GM18498 (cell line): ENCODE measurements at regions not wholly inside any gene's neighbourhood (a gene's known extent, or its start where the extent isn't known, plus 50 kb on each side); places are given as distances from the start of the nearest gene placed in this dataset.
"Not testable (repeated sequence)": the region's sequence is repeated elsewhere in the genome, so short reads cannot be mapped to it uniquely, and the experiment has no call there.

ENCODE experiments used
- ATAC-seq: cut with Tn5 transposase; IDR thresholded peaks from one replicate; pipeline ENCODE4 v1.9.1; 2021; ENCODE audit warnings: mild to moderate bottlenecking, moderate library complexity; ENCODE audit not compliant: unreplicated experiment

DNA sequence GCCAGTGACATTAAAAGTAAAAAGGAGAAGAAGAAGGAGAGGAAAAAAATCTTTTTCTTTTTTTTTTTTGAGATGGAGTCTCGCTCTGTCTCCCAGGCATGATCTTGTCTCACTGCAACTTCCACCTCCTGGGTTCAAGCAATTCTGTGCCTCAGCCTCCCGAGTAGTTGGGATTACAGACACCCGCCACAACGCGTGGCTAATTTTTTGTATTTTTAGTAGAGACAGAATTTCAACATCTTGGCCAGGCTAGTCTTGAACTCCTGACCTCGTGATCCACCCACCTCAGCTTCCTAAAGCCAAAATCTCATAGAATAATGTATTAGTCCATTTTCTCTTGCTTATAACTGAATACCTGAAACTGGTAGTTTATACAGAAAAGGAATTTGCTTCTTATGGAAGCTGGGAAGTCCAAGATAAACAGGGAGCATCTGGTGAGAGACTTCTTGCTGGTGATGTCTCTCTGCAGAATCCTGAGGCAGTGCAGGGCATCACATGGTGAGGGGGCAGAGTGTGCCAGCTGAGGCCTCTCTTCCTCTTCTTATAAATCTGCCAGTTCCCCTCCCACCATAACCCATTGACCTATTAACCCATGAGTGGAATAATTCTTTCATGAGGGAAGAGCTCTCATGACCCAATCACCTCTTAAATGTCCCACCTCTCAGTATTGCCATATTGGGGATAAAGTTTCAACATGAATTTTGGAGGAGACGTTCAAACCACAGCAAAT lies 466.3 kb downstream of the GADD45G start:
- ATAC-seq, result no peak

DNA sequence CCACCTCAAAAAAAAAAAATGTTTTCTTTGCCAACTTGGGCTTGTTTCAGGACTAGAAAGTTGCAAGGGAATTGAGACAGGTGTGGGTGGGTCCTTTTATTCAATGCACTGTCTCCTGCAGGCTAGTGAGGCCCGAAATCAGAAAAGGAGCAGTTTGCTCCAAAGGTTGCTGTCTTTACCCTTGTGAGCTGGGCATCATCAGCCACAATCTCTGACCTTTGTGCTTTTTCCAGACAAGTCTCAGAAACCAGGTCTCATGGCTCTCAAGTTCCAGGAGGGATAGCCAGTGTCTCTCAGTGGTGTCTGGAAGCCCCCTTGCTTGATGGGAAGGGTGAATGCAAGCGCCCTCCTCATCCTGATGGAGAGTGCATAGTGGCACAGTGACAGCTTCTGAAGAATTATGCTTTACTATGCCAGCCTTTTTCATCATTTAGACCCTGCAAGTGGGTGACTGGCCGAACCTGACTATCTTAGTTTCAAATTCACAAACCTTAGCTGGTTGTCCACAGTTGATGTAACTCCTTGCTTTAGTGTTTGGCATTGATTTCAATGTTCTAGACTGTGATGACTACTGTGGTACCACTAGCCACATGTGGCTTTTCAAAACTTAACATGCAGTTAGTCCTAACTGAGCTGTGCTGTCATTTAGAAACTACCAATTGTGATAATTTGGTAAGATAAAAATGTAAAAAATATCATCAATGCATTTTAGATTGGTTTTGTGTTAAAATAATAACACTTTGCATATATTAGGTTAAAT lies 468.6 kb downstream of the GADD45G start:
- ATAC-seq, result no peak

DNA sequence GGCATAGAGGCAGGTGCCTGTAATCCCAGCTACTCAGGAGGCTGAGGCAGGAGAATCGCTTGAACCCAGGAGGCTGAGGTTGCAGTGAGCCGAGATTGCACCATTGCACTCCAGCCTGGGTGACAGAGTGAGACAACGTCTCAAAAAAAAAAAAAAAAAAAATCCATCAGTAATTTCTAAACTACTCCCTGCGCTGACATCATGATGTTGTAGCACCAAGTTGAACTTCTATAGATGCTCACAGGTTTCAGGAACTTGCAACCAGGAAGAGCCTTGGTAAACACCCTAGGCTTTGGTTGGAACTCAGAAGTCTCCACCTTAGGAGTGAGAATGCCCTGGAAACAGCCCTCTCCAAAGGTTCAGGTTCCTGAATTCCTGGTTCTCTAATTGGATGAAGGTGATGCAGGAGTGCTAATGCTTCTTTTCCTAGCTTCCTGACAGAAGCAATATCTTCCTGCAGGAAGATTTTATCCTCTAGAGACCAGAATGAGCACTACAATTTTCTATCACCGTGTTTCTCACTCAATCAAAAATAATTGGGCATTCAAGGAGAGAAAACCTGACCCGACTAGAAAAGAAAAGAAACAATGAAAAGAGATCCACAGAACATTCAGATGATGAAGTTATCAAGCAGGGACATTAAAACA lies 469.6 kb downstream of the GADD45G start:
- ATAC-seq, result no peak

DNA sequence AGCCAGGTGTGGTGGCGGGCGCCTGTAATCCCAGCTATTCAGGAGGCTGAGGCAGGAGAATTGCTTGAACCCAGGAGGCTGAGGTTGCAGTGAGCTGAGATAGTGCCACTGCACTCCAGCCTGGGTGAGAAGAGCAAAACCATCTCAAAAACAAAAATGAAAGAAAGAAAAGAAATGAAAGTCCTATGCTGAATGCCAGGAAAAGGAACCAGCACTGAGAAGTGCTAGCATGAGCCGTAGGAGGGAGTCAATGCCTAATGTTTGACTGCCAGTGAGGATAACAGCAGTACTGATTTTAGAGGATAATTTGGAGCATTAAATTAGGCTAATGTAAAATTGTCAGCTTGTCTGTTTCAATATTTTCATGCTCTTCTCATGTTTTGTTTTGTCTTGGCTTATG lies 472.8 kb downstream of the GADD45G start:
- not testable (repeated sequence) for ATAC-seq

DNA sequence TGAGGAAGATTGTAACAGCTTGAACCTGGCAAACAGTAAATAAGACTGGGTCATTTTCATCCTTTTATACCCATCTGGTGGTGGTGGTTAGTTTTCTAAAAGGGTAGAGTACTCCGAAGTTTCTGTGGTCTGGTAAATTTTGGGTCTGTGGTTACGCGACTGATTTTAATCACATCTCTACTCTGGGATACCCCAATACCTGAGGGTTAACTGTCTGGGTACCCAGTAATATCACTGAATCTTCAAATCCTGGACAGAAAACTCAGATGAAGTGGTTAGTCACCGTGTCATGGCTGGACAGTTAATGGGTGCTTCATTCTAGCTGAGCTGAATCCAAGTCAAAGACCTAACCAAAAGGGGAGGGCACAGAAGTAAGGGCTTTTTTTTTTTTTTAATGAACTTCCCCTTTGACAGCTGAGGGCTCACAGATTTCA lies 474.2 kb downstream of the GADD45G start:
- ATAC-seq, result no peak

DNA sequence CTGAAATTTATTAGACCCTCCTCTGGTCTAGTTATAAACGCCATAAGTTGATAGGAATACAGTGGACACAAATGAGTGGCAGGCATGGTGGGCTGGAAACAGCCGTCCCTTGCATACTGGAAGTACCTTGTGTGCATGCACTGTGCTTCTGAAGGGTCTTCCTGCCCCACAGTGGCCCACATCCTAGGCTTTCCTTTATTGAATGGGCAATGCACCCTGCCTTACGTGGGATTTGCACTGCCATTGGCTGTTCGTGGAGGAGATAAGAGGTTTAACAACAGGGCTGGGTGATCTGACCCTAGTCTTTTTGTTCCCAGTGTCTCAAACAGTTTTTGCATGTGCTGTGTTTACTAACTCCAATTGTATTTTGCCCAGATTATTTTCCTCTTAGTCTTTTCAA lies 480.8 kb downstream of the GADD45G start:
- ATAC-seq, result no peak

DNA sequence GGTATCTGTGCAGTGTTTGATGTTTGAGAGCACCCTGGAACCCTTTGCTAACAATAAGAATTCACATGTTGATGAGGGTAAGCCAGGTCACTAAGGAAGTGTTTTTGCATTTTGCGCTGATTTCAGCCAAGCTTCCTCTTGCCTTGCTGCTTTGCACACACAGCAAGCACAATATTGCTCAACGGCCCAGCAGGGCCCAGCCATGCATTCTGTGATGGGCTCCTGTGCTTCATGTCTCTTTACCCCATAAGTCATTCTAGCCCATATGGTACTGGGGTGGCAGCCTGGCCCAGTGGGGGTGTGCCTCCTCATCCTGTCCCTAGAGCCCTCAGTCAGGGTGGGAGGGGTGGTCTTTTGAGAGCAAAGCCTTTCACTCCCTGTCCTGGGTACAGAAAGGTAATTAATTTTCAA lies 481.3 kb downstream of the GADD45G start:
- ATAC-seq, result no peak

DNA sequence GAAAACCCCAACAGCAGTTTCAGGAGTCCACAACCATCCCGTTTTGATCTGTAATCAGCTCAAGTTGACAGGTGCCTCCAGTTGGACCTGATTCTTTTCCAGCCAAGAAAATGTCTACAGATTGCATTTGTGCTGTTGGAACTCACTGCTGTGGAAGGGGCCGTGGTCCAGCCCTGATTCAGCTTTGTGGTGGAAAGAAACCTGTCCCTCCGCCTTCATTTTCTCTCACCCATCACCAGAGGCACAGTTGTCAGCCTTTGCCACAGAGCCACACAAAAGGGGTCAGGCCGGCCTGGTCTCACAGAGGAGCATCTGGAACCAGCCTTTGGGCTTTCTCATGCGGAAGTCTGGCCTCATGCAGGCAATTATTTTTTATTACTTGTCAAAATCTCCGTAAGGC lies 483.6 kb downstream of the GADD45G start:
- no peak for ATAC-seq

DNA sequence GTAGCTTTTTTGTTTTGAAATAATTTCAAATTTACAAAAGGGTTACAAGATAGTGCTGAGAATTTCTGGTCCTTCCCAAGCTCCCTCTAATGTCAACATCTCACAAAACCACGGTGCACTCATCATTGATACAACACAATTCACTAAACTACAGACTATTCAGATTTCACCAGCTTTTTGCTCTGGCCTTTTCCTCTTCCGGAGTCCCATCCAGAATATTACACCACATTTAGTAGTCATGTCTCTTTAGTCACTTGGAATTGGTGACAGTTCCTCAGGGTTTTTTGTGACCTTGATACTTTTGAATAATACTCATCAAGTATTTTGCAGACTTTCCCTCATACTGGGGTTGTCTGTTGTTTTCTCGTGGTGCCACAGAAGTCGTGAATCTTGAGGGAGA lies 484.0 kb downstream of the GADD45G start:
- no peak for ATAC-seq

DNA sequence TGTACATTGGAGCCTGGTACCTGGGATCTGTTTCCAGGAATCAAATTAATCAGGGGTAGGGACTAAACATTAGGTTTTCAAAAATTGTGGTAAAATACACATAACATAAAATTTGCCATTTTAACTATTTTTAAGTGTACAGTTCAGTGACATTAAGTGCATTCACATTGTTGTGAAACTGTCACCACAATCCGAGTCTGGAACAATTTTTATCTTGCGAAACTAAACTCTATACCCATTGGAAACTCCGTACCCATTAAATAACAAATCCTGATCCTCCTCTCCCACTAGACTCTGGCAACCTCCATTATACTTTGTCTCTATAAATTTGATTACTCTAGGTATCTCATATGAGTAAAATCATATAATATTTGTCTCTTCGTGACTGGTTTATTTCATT lies 486.2 kb downstream of the GADD45G start:
- no peak for ATAC-seq

DNA sequence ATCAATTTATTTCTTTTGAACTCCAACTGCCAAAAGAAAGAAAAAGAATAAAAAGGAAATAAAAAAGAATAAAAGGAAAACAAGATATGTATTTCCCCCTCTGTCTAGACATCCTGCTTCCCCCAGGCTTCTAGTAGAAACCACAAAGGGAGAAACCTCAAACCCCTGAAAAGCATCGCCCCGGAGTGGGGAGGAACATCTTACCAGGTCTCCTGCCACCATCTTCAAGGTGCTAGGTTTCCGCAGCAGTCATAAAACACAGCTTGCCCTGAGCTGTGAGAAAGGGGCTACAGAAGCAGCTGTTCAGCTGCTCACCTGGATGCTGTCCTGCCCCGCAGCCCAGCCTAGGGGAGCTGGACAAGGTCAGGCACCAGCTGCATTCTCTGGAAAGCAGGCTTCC lies 487.7 kb downstream of the GADD45G start:
- ATAC-seq, result no peak

DNA sequence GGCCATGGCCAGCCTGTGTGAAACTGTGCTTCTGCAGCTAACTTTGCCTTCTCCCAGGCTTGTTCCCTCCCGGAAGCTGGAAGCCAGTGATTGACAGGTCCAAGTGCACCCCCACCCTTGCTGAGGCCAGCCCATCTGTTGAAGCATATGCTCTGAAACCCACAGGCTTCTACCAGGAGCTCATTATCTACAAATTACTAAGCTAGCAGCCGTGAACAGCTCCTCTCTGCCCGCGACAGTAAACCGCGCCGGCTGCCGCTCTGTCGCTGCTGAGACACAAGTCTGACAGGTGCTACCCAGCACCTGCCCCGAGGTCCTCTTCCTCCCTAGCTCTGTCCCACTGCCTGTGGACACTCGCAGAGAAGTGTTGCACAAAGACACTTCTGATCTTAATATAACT lies 490.9 kb downstream of the GADD45G start:
- ATAC-seq, result no peak

DNA sequence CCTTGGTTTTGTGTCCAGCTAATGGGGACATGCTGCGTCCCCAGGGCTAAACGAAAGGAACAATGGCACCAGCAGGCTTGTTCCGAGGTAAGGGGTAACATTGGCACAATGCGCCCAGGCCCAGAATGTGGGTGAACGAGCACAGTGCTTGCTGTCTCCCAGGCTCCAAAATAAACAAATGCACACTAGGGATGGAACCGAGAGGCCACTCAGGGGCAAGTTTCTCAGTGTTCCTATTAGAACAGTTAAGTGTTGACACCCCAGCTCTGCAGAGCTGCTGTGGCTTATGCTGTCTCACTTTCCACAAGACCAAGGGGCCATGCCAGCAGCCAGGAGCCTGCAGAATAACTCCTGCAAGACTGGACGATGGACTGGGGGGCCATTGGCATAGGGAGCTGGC lies 492.4 kb downstream of the GADD45G start:
- ATAC-seq, result no peak

DNA sequence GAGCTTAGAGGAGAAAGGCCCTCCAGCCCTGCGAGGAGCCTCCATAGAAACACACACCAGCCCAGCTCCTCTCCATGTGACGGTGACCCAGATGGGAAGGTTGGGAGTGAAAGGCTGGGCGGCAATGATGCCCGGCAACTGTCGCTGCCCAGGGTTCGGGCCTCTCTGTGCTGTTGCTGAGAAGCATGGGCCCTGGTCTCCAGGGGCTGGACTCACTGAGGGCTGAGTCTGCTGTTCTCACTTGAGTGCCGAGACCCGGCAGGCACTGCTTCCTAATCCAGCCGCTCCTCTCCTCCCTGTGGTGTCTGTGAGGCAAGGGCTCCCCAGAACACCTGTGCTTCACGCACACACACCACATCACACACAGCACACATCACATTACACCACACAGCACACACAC lies 493.6 kb downstream of the GADD45G start:
- no peak for ATAC-seq

DNA sequence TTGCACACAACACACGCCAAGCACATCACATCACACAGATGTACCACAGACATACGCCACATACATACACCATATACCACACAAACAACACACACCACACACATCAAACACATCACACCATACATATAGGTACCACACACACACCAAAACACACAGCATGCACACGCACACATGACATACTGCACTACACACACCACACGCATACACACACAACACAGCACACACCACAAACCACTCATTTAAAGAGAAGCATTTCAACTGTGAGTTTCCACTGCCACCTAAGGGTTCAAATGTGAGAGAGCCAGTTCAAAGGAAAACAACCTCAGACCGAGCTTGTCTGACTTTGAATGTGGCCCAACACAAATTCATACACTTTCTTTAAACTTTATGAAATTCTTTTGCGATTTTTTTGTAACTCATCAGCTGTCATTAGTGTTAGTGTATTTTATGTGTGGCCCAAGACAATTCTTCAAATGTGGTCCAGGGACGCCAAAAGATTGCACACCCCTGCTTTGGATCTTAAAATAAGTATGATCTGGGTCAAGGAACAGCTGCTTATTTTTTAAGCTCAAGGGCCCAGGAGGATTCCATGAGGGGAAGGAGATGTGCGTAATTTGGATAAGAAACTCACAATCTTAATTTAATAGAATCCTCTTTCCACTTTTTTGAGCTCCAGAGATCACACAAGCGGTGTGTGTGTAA lies 494.6 kb downstream of the GADD45G start:
- no peak for ATAC-seq

DNA sequence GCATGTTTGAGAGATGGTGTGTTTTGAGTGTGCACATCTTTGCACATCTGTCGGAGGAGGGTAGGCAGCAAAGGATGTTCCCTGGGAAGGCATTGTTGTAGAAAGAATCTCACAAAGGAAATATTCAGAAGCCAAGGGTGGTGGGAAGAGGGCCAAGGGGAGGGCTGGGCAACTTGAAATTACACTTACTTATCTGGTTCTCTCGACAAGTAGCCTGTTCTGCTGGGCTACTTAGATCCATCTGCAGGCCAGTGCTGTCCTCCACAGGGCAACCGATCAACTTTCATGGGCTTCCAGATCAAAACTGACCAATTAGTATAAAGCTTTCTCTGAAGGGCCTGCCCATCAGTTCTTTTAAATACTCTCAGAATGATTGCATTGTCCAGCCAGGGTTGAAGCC lies 495.2 kb downstream of the GADD45G start:
- no peak for ATAC-seq

DNA sequence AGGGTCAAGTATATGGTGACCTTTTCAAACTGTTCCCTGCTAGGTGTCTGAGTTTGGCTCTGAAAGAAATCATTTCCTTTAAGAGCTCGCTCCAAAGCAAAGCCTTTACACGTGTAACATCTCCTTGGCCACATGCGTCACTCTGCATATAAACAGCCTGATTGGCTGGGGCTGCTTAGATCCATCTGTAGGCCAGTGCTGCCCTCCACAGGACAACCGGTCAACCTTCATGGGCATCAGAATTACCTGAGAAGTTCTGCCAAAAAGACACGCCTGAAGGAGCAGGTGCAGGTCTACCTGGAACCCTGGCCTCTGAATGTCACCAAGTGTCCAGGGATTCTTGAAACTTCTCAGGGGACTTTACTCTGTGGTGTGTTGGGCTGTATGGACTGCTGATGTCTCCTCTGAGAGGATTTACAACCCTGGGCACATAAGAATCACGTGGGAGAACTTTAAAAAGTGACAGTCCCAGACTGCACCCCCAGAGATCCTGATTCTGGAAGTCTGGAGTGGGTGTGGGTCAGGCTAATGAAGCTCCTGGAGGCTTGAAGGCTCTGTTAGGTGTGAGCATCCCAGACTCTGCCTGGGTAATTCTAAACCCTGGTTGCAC lies 497.6 kb downstream of the GADD45G start:
- peak; percentile 97 for ATAC-seq

DNA sequence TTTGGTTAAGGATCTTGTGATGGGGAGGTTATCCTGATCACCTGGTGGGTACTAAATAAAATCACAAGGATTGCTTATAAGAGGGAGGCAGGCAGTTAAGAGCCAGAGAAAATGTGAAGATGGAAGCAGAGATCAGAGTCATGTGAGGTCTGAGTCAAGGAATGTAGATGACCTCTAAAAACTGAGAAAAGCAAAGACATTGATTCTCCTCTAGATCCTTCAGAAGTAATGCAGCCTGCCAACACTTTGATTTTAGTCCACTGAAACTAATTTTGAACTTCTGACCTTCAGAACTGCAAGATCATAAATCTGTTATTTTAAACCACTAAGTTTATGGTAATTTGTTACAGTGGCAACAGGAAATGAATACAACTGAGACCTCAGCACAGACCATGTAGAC lies 499.0 kb downstream of the GADD45G start:
- ATAC-seq, result no peak

DNA sequence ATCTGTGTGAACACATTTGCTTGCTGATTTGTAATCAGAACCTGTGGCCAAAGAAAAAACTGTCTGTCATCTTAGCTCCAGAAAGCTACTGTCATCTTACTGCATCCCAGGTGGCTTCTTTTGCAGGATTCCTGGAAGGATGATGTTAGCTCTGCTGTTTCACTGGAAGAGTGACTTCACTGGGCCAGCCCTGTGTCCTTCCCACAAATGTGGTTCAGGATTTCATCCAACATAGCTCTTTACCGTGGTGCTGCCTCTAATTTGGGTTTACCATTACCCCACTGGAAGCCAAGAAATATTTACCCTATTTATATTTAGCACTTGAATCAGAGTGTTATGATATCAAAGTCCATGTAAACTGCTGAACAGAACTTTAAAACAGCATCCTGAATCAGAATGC lies 501.0 kb downstream of the GADD45G start:
- no peak for ATAC-seq

DNA sequence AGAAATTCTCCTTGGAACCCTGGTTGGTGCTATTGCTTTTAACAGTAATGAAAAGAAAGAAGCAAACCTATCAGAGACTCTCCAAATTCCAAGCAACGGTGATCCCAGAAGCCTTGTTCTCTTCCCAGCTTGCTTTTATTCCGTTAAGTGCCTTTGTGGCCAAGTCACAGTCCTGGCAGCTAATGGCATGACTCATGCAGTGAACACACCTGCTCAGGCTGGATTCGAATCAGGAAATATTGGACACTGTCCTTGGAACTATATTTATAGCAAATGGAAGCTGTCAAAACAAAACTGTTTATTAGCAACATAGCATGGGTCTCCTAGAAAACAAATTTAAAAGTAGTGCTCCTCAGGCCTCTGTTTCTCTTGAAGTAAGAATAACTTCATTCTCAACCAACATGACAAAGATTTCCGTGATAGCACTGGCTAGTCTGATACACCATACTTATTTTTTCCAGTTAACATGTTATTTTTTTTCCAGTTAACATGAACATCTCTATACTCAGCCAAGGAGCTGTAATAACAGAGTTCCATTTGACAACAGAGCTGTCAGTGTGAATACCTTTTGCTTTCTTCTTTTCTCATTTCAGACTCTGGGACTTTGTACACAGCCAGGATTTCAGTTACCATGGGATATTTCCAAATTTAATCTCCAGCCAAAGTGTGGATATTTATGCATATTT lies 502.4 kb downstream of the GADD45G start:
- ATAC-seq, result no peak
